Endometrial microvascular endothelial cells (primary cell): ENCODE measurements at regions not wholly inside any gene's neighbourhood (a gene's known extent, or its start where the extent isn't known, plus 50 kb on each side); places are given as distances from the start of the nearest gene placed in this dataset.

Source experiments
- in situ Hi-C: cut with HindIII; loops from 2 replicates; pipeline ENCODE4 v1.10.0; 2017; ENCODE audit warnings: low sequenced_read_pairs, low pct_unique_long_range_greater_than_20kb; ENCODE audit errors: inconsistent ontology term

- in situ Hi-C loops, result no loop called here
Measured at GRCh38 chr15:35649575-35649974, 103.6 kb upstream of the DPH6 start.

- in situ Hi-C loops, result no loop called here
Measured at GRCh38 chr15:35654332-35654731, 108.4 kb upstream of the DPH6 start.

- in situ Hi-C loops, result no loop called here
Measured at GRCh38 chr15:35657679-35658311, 111.8 kb upstream of the DPH6 start.

- in situ Hi-C loops, result no loop called here
Measured at GRCh38 chr15:35663956-35664355, 118.0 kb upstream of the DPH6 start.

- in situ Hi-C loops, result no loop called here
Measured at GRCh38 chr15:35665896-35666536, 120.1 kb upstream of the DPH6 start.

- in situ Hi-C loops, result no loop called here
Measured at GRCh38 chr15:35667908-35668307, 121.9 kb upstream of the DPH6 start.

GRCh38 chr15:35669021-35669420, 123.1 kb upstream of the DPH6 start:
- in situ Hi-C loops, result no loop called here

- in situ Hi-C loops, result no loop called here
Measured at GRCh38 chr15:35669432-35670045, 123.6 kb upstream of the DPH6 start.

- in situ Hi-C loops, result no loop called here
Measured at GRCh38 chr15:35671197-35671596, 125.2 kb upstream of the DPH6 start.

- in situ Hi-C loops, result no loop called here
Measured at GRCh38 chr15:35671981-35672380, 126.0 kb upstream of the DPH6 start.

GRCh38 chr15:35673093-35673684, 127.2 kb upstream of the DPH6 start:
- in situ Hi-C loops, result no loop called here

GRCh38 chr15:35674873-35675781, 129.2 kb upstream of the DPH6 start:
- in situ Hi-C loops, result no loop called here

GRCh38 chr15:35678774-35679173, 132.8 kb upstream of the DPH6 start:
- in situ Hi-C loops, result no loop called here

GRCh38 chr15:35679186-35679585, 133.2 kb upstream of the DPH6 start:
- in situ Hi-C loops, result no loop called here

GRCh38 chr15:35680951-35681350, 135.0 kb upstream of the DPH6 start:
- in situ Hi-C loops, result no loop called here

GRCh38 chr15:35686347-35686746, 140.4 kb upstream of the DPH6 start:
- in situ Hi-C loops, result no loop called here

- in situ Hi-C loops, result no loop called here
Measured at GRCh38 chr15:35689266-35689665, 143.3 kb upstream of the DPH6 start.

GRCh38 chr15:35690089-35690488, 144.1 kb upstream of the DPH6 start:
- in situ Hi-C loops, result loop anchor here (10.0 kb wide), 2 partner anchors 145 to 1395 kb away; partner anchors contain the start of gene DPH6

- in situ Hi-C loops, result loop anchor here (10.0 kb wide), 2 partner anchors 146 to 1394 kb away; partner anchors contain the start of gene DPH6
Measured at GRCh38 chr15:35690698-35691116, 144.7 kb upstream of the DPH6 start.
